ENCODE measurements at regions not wholly inside any gene's neighbourhood (a gene's known extent, or its start where the extent isn't known, plus 50 kb on each side); places are given as distances from the start of the nearest gene placed in this dataset.

GRCh38 chr13:106633321-106633720, 65.4 kb upstream of the ARGLU1 start:
- TF ChIP-seq CTCF (IDR thresholded peaks at IDR 0.05): no peak
- TF ChIP-seq EP300 (IDR thresholded peaks at IDR 0.05): no peak
- no peak for TF ChIP-seq POLR2AphosphoS5 (IDR thresholded peaks at IDR 0.05)
- TF ChIP-seq POLR2A (IDR thresholded peaks at IDR 0.05; ENCODE audit: low read depth): no peak
